OCI-LY7 (cell line): ENCODE measurements at regions not wholly inside any gene's neighbourhood (a gene's known extent, or its start where the extent isn't known, plus 50 kb on each side); places are given as distances from the start of the nearest gene placed in this dataset.

ENCODE experiments used
- EZH2phosphoT487 ChIP-seq: fragments of 200-600 bp; sonication (generic); IDR thresholded peaks from 2 replicates; pipeline ENCODE4 v1.6.1; 2018; ENCODE audit warnings: low read depth, borderline replicate concordance, mild to moderate bottlenecking, mixed run types, antibody characterized with exemption, low read length, moderate library complexity, mixed read lengths
- TF ChIP-seq, protein P1 (sequence below): fragments of 200-600 bp; sonication (generic); conservative IDR thresholded peaks from 2 replicates; pipeline ENCODE4 v1.5.1; 2014; ENCODE audit warnings: mild to moderate bottlenecking, antibody characterized with exemption, low read length, moderate library complexity, mixed read lengths

DNA sequence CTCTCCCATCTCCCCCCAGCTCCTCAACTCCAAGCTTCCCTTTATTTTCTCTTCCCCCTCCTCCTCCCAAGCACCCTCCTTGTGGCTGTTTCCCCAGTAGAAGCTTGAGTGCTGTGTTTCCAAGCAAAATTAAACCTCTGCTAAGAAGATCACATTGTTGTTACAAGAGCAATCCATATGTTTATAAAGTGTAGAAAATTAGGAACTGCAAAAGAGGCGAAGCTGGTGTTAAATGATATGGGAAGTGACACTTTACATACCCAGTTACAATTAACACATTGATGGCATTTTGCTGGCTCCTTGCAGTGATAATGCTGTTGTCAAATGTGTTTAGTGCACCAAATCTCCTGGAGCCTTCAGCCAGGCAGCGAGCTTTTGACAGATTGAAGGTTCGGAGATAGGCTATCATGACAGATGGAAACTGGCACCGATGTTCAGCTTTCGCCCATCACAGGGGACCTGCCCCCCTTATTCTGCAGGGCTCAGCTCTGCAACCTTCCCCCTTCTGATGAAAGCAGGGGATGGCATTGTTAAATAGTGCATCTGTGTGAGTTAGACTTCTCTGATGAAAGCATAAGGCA, 259.8 kb upstream of the ATP5MC3 start:
- TF ChIP-seq, protein P1, sequence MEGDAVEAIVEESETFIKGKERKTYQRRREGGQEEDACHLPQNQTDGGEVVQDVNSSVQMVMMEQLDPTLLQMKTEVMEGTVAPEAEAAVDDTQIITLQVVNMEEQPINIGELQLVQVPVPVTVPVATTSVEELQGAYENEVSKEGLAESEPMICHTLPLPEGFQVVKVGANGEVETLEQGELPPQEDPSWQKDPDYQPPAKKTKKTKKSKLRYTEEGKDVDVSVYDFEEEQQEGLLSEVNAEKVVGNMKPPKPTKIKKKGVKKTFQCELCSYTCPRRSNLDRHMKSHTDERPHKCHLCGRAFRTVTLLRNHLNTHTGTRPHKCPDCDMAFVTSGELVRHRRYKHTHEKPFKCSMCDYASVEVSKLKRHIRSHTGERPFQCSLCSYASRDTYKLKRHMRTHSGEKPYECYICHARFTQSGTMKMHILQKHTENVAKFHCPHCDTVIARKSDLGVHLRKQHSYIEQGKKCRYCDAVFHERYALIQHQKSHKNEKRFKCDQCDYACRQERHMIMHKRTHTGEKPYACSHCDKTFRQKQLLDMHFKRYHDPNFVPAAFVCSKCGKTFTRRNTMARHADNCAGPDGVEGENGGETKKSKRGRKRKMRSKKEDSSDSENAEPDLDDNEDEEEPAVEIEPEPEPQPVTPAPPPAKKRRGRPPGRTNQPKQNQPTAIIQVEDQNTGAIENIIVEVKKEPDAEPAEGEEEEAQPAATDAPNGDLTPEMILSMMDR = no peak
- no peak for TF ChIP-seq EZH2phosphoT487
